Activated CD8-positive, alpha-beta memory T cell treated with anti-CD3 and anti-CD28 coated beads, Interleukin-2, amount 10 ng/mL, durations not matched to agents 7 days and 5 days (primary cell): ENCODE measurements at regions not wholly inside any gene's neighbourhood (a gene's known extent, or its start where the extent isn't known, plus 50 kb on each side); places are given as distances from the start of the nearest gene placed in this dataset.
"Not testable (repeated sequence)": the region's sequence is repeated elsewhere in the genome, so short reads cannot be mapped to it uniquely, and the experiment has no call there.

Experiments
- ATAC-seq: fragments of 150-1000 bp; cut with Tn5 transposase; one replicate; pipeline ENCODE4 v1.10.0; 2021; ENCODE audit warnings: moderate library complexity
- CTCF ChIA-PET: fragments of 350-600 bp; sonication (Branson Sonifier 250); formaldehyde crosslinking; loops from one replicate; lab custom pipeline; 2021; ENCODE audit warnings: antibody characterized with exemption; lab: Charles Lee
- DNase-seq: peaks from one replicate; pipeline ENCODE4 v3.0.0-alpha.2; 2020
- H3K27ac Mint-ChIP-seq: one replicate; pipeline ENCODE4 v1.8.0; 2021; ENCODE audit warnings: mild to moderate bottlenecking, mixed read lengths
- H3K27me3 Mint-ChIP-seq: one replicate; pipeline ENCODE4 v1.8.0; 2021; ENCODE audit warnings: mixed read lengths
- H3K36me3 Mint-ChIP-seq: one replicate; pipeline ENCODE4 v1.8.0; 2021; ENCODE audit warnings: mild to moderate bottlenecking, mixed read lengths
- H3K4me1 Mint-ChIP-seq: one replicate; pipeline ENCODE4 v1.8.0; 2021; ENCODE audit warnings: mixed read lengths
- H3K4me3 Mint-ChIP-seq: one replicate; pipeline ENCODE4 v1.8.0; 2021; ENCODE audit warnings: mild to moderate bottlenecking, moderate library complexity, mixed read lengths
- H3K9me3 Mint-ChIP-seq: one replicate; pipeline ENCODE4 v1.8.0; 2022; ENCODE audit warnings: low read depth, mixed read lengths

- H3K4me3 Mint-ChIP-seq, result no peak overlapping the region
- no peaks in the 10 kb centered on the region for H3K36me3 Mint-ChIP-seq
- no peak for ATAC-seq
- no peaks in the 10 kb centered on the region for H3K27me3 Mint-ChIP-seq
- H3K9me3 Mint-ChIP-seq, result no peaks in the 10 kb centered on the region
- DNase-seq, result no peak
- no peaks in the 10 kb centered on the region for H3K4me1 Mint-ChIP-seq
- H3K27ac Mint-ChIP-seq, result no peak overlapping the region
- CTCF ChIA-PET, result no interaction called here
Measured at GRCh38 chr13:22846551-22846950, 334.2 kb upstream of the SGCG start.

- Mint-ChIP-seq H3K27me3 (no peaks in the 10 kb centered on the region), H3K4me3 (no peak overlapping the region), H3K36me3 (no peaks in the 10 kb centered on the region), H3K27ac (no peak overlapping the region), H3K9me3 (no peaks in the 10 kb centered on the region), H3K4me1 (no peaks in the 10 kb centered on the region)
- DNase-seq (no peak), ATAC-seq (no peak)
- CTCF ChIA-PET, result no interaction called here
Measured at GRCh38 chr13:22848539-22849052, 332.2 kb upstream of the SGCG start.

GRCh38 chr13:22855926-22856325 lies 324.9 kb upstream of the SGCG start:
- H3K27ac Mint-ChIP-seq, result no peak overlapping the region
- no peaks in the 10 kb centered on the region for H3K9me3 Mint-ChIP-seq
- no peaks in the 10 kb centered on the region for H3K27me3 Mint-ChIP-seq
- DNase-seq (no peak), ATAC-seq (no peak)
- H3K4me3 Mint-ChIP-seq, result no peak overlapping the region
- no peaks in the 10 kb centered on the region for H3K4me1 Mint-ChIP-seq
- CTCF ChIA-PET, result no interaction called here
- H3K36me3 Mint-ChIP-seq, result no peaks in the 10 kb centered on the region

GRCh38 chr13:22858980-22859379 lies 321.8 kb upstream of the SGCG start:
- ATAC-seq, H3K27me3 Mint-ChIP-seq, H3K27ac Mint-ChIP-seq, CTCF ChIA-PET, H3K9me3 Mint-ChIP-seq, DNase-seq, H3K36me3 Mint-ChIP-seq, H3K4me3 Mint-ChIP-seq, H3K4me1 Mint-ChIP-seq: not testable (repeated sequence)

- H3K27me3 Mint-ChIP-seq, CTCF ChIA-PET, ATAC-seq: not testable (repeated sequence)
Measured at GRCh38 chr13:22859411-22859810, 321.4 kb upstream of the SGCG start.

GRCh38 chr13:22861958-22862466 lies 318.8 kb upstream of the SGCG start:
- CTCF ChIA-PET, result no interaction called here
- H3K9me3 Mint-ChIP-seq, result no peaks in the 10 kb centered on the region
- H3K27ac Mint-ChIP-seq, result no peak overlapping the region
- H3K4me3 Mint-ChIP-seq, result no peak overlapping the region
- H3K36me3 Mint-ChIP-seq, result no peaks in the 10 kb centered on the region
- ATAC-seq (no peak), DNase-seq (no peak)
- H3K4me1 Mint-ChIP-seq, result no peaks in the 10 kb centered on the region
- no peaks in the 10 kb centered on the region for H3K27me3 Mint-ChIP-seq

More at GRCh38 chr13:22859411-22859810, 321.4 kb upstream of the SGCG start:
- H3K4me1 Mint-ChIP-seq, H3K36me3 Mint-ChIP-seq, DNase-seq, H3K27ac Mint-ChIP-seq, H3K4me3 Mint-ChIP-seq, H3K9me3 Mint-ChIP-seq: not testable (repeated sequence)

- no peaks in the 10 kb centered on the region for H3K27me3 Mint-ChIP-seq
- ATAC-seq (no peak), DNase-seq (no peak)
- H3K4me1 Mint-ChIP-seq, result no peaks in the 10 kb centered on the region
- no peak overlapping the region for H3K4me3 Mint-ChIP-seq
- CTCF ChIA-PET, result no interaction called here
- H3K36me3 Mint-ChIP-seq, result no peaks in the 10 kb centered on the region
- no peak overlapping the region for H3K27ac Mint-ChIP-seq
- no peaks in the 10 kb centered on the region for H3K9me3 Mint-ChIP-seq
Measured at GRCh38 chr13:22862478-22862877, 318.3 kb upstream of the SGCG start.

- Mint-ChIP-seq H3K27me3 (no peaks in the 10 kb centered on the region), H3K4me1 (no peaks in the 10 kb centered on the region), H3K27ac (no peak overlapping the region), H3K36me3 (no peaks in the 10 kb centered on the region), H3K4me3 (no peak overlapping the region), H3K9me3 (no peaks in the 10 kb centered on the region)
- ATAC-seq (no peak), DNase-seq (no peak)
- CTCF ChIA-PET, result no interaction called here
Measured at GRCh38 chr13:22866221-22866620, 314.6 kb upstream of the SGCG start.

GRCh38 chr13:22871231-22871630 lies 309.5 kb upstream of the SGCG start:
- DNase-seq, result no peak
- H3K4me3 Mint-ChIP-seq, result no peak overlapping the region
- H3K27ac Mint-ChIP-seq, result no peak overlapping the region
- CTCF ChIA-PET, result no interaction called here
- ATAC-seq, result no peak
- no peaks in the 10 kb centered on the region for H3K4me1 Mint-ChIP-seq
- no peaks in the 10 kb centered on the region for H3K36me3 Mint-ChIP-seq
- no peaks in the 10 kb centered on the region for H3K27me3 Mint-ChIP-seq
- peaks cover 5% of the 10 kb centered on the region for H3K9me3 Mint-ChIP-seq

- Mint-ChIP-seq H3K27ac (no peak overlapping the region), H3K36me3 (no peaks in the 10 kb centered on the region), H3K4me3 (no peak overlapping the region), H3K9me3 (peaks cover 5% of the 10 kb centered on the region), H3K4me1 (no peaks in the 10 kb centered on the region), H3K27me3 (no peaks in the 10 kb centered on the region)
- CTCF ChIA-PET, result no interaction called here
- ATAC-seq (no peak), DNase-seq (no peak)
Measured at GRCh38 chr13:22874839-22875238, 305.9 kb upstream of the SGCG start.

GRCh38 chr13:22877421-22877820 lies 303.4 kb upstream of the SGCG start:
- H3K36me3 Mint-ChIP-seq, result no peaks in the 10 kb centered on the region
- H3K27ac Mint-ChIP-seq, result no peak overlapping the region
- ATAC-seq (no peak), DNase-seq (no peak)
- no peaks in the 10 kb centered on the region for H3K27me3 Mint-ChIP-seq
- H3K9me3 Mint-ChIP-seq, result peaks cover 4% of the 10 kb centered on the region
- no peaks in the 10 kb centered on the region for H3K4me1 Mint-ChIP-seq
- H3K4me3 Mint-ChIP-seq, result no peak overlapping the region
- CTCF ChIA-PET, result no interaction called here

GRCh38 chr13:22880741-22881720 lies 299.7 kb upstream of the SGCG start:
- no peaks in the 10 kb centered on the region for H3K27me3 Mint-ChIP-seq
- DNase-seq, result no peak
- H3K36me3 Mint-ChIP-seq, result no peaks in the 10 kb centered on the region
- ATAC-seq, result no peak
- CTCF ChIA-PET, result no interaction called here
- H3K9me3 Mint-ChIP-seq, result no peaks in the 10 kb centered on the region
- H3K27ac Mint-ChIP-seq, result no peak overlapping the region
- H3K4me1 Mint-ChIP-seq, result no peaks in the 10 kb centered on the region
- no peak overlapping the region for H3K4me3 Mint-ChIP-seq

- CTCF ChIA-PET, H3K36me3 Mint-ChIP-seq, H3K27me3 Mint-ChIP-seq, H3K4me3 Mint-ChIP-seq, ATAC-seq, H3K9me3 Mint-ChIP-seq, H3K27ac Mint-ChIP-seq, H3K4me1 Mint-ChIP-seq, DNase-seq: not testable (repeated sequence)
Measured at GRCh38 chr13:22881721-22882608, 298.8 kb upstream of the SGCG start.
